ENCODE measurements at regions not wholly inside any gene's neighbourhood (a gene's known extent, or its start where the extent isn't known, plus 50 kb on each side); places are given as distances from the start of the nearest gene placed in this dataset.
"Not testable (repeated sequence)": the region's sequence is repeated elsewhere in the genome, so short reads cannot be mapped to it uniquely, and the experiment has no call there.

- DNase-seq (ENCODE audit: low read depth, low spot score), result no peak
- H3K4me1 ChIP-seq (ENCODE audit: control insufficient read depth in 1 of 2, insufficient read depth in 2 of 2, low read length in 2 of 2), result peaks cover 7 to 14% of the 10 kb centered on the region in 2 experiments
- H3K9ac ChIP-seq (ENCODE audit: low read length), result no peak overlapping the region
- no peaks in the 10 kb centered on the region for H4K20me1 ChIP-seq (ENCODE audit: insufficient read depth)
- H3K27me3 ChIP-seq (ENCODE audit: insufficient read depth, low read length), result no peaks in the 10 kb centered on the region
- no peaks in the 10 kb centered on the region for H3K79me2 ChIP-seq (ENCODE audit: insufficient read depth, low read length)
- no TSS peak for BruUV-seq (replicated peaks)
- ChIA-PET RAD21 (ENCODE audit: low non-redundant PET in 1 of 2, low total read pairs in 2 of 2, uncharacterized antibody in 2 of 2, unreplicated experiment in 2 of 2) (no interaction called here), CTCF (no interaction called here), POLR2A (no interaction called here)
- H3K9me3 ChIP-seq (ENCODE audit: control insufficient read depth in 1 of 2, insufficient read depth in 1 of 2, low read depth in 1 of 2, low read length in 2 of 2), result no peaks in the 10 kb centered on the region
- TF ChIP-seq ZBTB33 (IDR thresholded peaks at IDR 0.05; ENCODE audit: extremely low read depth, insufficient replicate concordance, low read length) (no peak), SP1 (IDR thresholded peaks at IDR 0.05; ENCODE audit: low read depth) (no peak)
- H3K27ac ChIP-seq (ENCODE audit: low read depth, low read length), result no peak overlapping the region
- H3K4me2 ChIP-seq (ENCODE audit: low read length), result no peak overlapping the region
- no peak for ATAC-seq
- intact Hi-C loops (cut with micrococcal nuclease), result no loop called here
- H2AFZ ChIP-seq (ENCODE audit: low read depth, low read length, poor library complexity, severe bottlenecking), result no peak overlapping the region
- no peak overlapping the region for H3K4me3 ChIP-seq (replicated peaks in 1 of 2; ENCODE audit: low read depth in 1 of 2, low read length in 2 of 2)
- H3K9me2 ChIP-seq (ENCODE audit: insufficient read depth), result no peaks in the 10 kb centered on the region
- no peaks in the 10 kb centered on the region for H3K36me3 ChIP-seq (ENCODE audit: control insufficient read depth in 1 of 2, insufficient read depth in 2 of 2, low read length in 2 of 2)
Measured at GRCh38 chr5:17129093-17129849, 88.2 kb upstream of the BASP1 start.

- H3K9me3 ChIP-seq (ENCODE audit: control insufficient read depth in 1 of 2, insufficient read depth in 1 of 2, low read depth in 1 of 2, low read length in 2 of 2); ATAC-seq; CTCF ChIA-PET; BruUV-seq (replicated peaks); H3K27ac ChIP-seq (ENCODE audit: low read depth, low read length); H3K9me2 ChIP-seq (ENCODE audit: insufficient read depth); H3K4me3 ChIP-seq (replicated peaks in 1 of 2; ENCODE audit: low read depth in 1 of 2, low read length in 2 of 2); DNase-seq (ENCODE audit: low read depth, low spot score); POLR2A ChIA-PET; H3K4me2 ChIP-seq (ENCODE audit: low read length); H3K79me2 ChIP-seq (ENCODE audit: insufficient read depth, low read length); H3K27me3 ChIP-seq (ENCODE audit: insufficient read depth, low read length); H4K20me1 ChIP-seq (ENCODE audit: insufficient read depth); H3K9ac ChIP-seq (ENCODE audit: low read length); H3K36me3 ChIP-seq (ENCODE audit: control insufficient read depth in 1 of 2, insufficient read depth in 2 of 2, low read length in 2 of 2); H2AFZ ChIP-seq (ENCODE audit: low read depth, low read length, poor library complexity, severe bottlenecking): not testable (repeated sequence)
- RAD21 ChIA-PET (ENCODE audit: low non-redundant PET in 1 of 2, low total read pairs in 2 of 2, uncharacterized antibody in 2 of 2, unreplicated experiment in 2 of 2), result interaction anchor here in 1 of 2 experiments (0.6 kb wide), 1 partner anchor 78 kb away, joined by 3 read pairs; no protein-coding TSS in a partner anchor
- intact Hi-C loops (cut with micrococcal nuclease), result loop anchor here (5.0 kb wide), 1 partner anchor 193 kb away; the partner anchor contains the start of gene MYO10
- H3K4me1 ChIP-seq (ENCODE audit: control insufficient read depth in 1 of 2, insufficient read depth in 2 of 2, low read length in 2 of 2), result peaks cover 7 to 14% of the 10 kb centered on the region in 2 experiments
Measured at GRCh38 chr5:17130302-17130701, 87.1 kb upstream of the BASP1 start.
